Umbilical cord (tissue), 1 donor: ENCODE measurements at regions not wholly inside any gene's neighbourhood (a gene's known extent, or its start where the extent isn't known, plus 50 kb on each side); places are given as distances from the start of the nearest gene placed in this dataset.
"Not testable (repeated sequence)": the region's sequence is repeated elsewhere in the genome, so short reads cannot be mapped to it uniquely, and the experiment has no call there.

Experiments used
- DNase-seq: peaks from one replicate; pipeline ENCODE4 v3.0.0-alpha.2; 2015; ENCODE audit warnings: low spot score

- DNase-seq = no peak
Observed at GRCh38 chr17:53633856-53634255, 188.9 kb upstream of the KIF2B start.

- no peak for DNase-seq
Observed at GRCh38 chr17:53631486-53631885, 191.2 kb upstream of the KIF2B start.

GRCh38 chr17:53630638-53631037 lies 192.1 kb upstream of the KIF2B start:
- no peak for DNase-seq

- no peak for DNase-seq
Observed at GRCh38 chr17:53630115-53630514, 192.6 kb upstream of the KIF2B start.

- no peak for DNase-seq
Observed at GRCh38 chr17:53629188-53629587, 193.5 kb upstream of the KIF2B start.

- no peak for DNase-seq
Observed at GRCh38 chr17:53628011-53628410, 194.7 kb upstream of the KIF2B start.

GRCh38 chr17:53627511-53627910 lies 195.2 kb upstream of the KIF2B start:
- DNase-seq = peak; percentile 3

GRCh38 chr17:53626286-53626685 lies 196.4 kb upstream of the KIF2B start:
- peak; percentile 32 for DNase-seq

- DNase-seq = no peak
Observed at GRCh38 chr17:53619025-53619424, 203.7 kb upstream of the KIF2B start.

GRCh38 chr17:53608208-53608607 lies 214.5 kb upstream of the KIF2B start:
- DNase-seq = not testable (repeated sequence)

- DNase-seq = peak; percentile 13
Observed at GRCh38 chr17:53607475-53607874, 215.3 kb upstream of the KIF2B start.

- no peak for DNase-seq
Observed at GRCh38 chr17:53588317-53588716, 234.4 kb upstream of the KIF2B start.

GRCh38 chr17:53574038-53574437 lies 248.7 kb upstream of the KIF2B start:
- no peak for DNase-seq

- DNase-seq = no peak
Observed at GRCh38 chr17:53571342-53571741, 251.4 kb upstream of the KIF2B start.

GRCh38 chr17:53570731-53571130 lies 252.0 kb upstream of the KIF2B start:
- DNase-seq = no peak

- no peak for DNase-seq
Observed at GRCh38 chr17:53560953-53561352, 261.8 kb upstream of the KIF2B start.

GRCh38 chr17:53548252-53548651 lies 274.5 kb upstream of the KIF2B start:
- no peak for DNase-seq

GRCh38 chr17:53543472-53543871 lies 279.3 kb upstream of the KIF2B start:
- peak; percentile 79 for DNase-seq

- no peak for DNase-seq
Observed at GRCh38 chr17:53538129-53538617, 284.6 kb upstream of the KIF2B start.

GRCh38 chr17:53527473-53527872 lies 295.3 kb upstream of the KIF2B start:
- DNase-seq = no peak

- DNase-seq = no peak
Observed at GRCh38 chr17:53525590-53525989, 297.1 kb upstream of the KIF2B start.

GRCh38 chr17:53516636-53517035 lies 306.1 kb upstream of the KIF2B start:
- no peak for DNase-seq

GRCh38 chr17:53499277-53499676 lies 323.4 kb upstream of the KIF2B start:
- DNase-seq = no peak

GRCh38 chr17:53496356-53496755 lies 326.4 kb upstream of the KIF2B start:
- DNase-seq = no peak
